Endodermal cell (in vitro differentiated cells): ENCODE measurements at regions not wholly inside any gene's neighbourhood (a gene's known extent, or its start where the extent isn't known, plus 50 kb on each side); places are given as distances from the start of the nearest gene placed in this dataset.

Source experiments
- DNase-seq: peaks from one replicate; pipeline ENCODE4 v3.0.0-alpha.2; 2017
- H3K27ac ChIP-seq: 2 replicates; pipeline ENCODE4 v1.5.1; 2013; ENCODE audit warnings: mild to moderate bottlenecking, low read depth, low read length, moderate library complexity
- H3K27me3 ChIP-seq: 2 replicates; pipeline ENCODE4 v1.6.1; 2013; ENCODE audit warnings: mild to moderate bottlenecking, low read length, moderate library complexity; ENCODE audit not compliant: insufficient read depth, control insufficient read depth, poor library complexity, severe bottlenecking
- H3K36me3 ChIP-seq: 2 replicates; pipeline ENCODE4 v1.7.0; 2013; ENCODE audit warnings: mild to moderate bottlenecking, low read length, moderate library complexity; ENCODE audit not compliant: control insufficient read depth, insufficient read depth
- H3K4me1 ChIP-seq: one replicate; pipeline ENCODE4 v1.7.0; 2013; ENCODE audit warnings: low read length; ENCODE audit not compliant: control insufficient read depth, insufficient read depth
- H3K4me3 ChIP-seq: 2 replicates; pipeline ENCODE4 v1.5.1; 2013; ENCODE audit warnings: mild to moderate bottlenecking, low read length, moderate library complexity
- H3K9ac ChIP-seq: 2 replicates; pipeline ENCODE4 v1.6.1; 2013; ENCODE audit warnings: mild to moderate bottlenecking, low read length, moderate library complexity; ENCODE audit not compliant: poor library complexity, severe bottlenecking; ENCODE audit errors: extremely low read depth
- H3K9me3 ChIP-seq: 2 replicates; pipeline ENCODE4 v1.6.1; 2013; ENCODE audit warnings: mild to moderate bottlenecking, low read length, moderate library complexity; ENCODE audit not compliant: control insufficient read depth
- H3K27ac Mint-ChIP-seq: 2 replicates; pipeline ENCODE4 v1.8.0; 2020; ENCODE audit warnings: mixed read lengths
- H3K27me3 Mint-ChIP-seq: 2 replicates; pipeline ENCODE4 v1.8.0; 2021; ENCODE audit warnings: mild to moderate bottlenecking, mixed read lengths; ENCODE audit not compliant: insufficient read depth
- H3K36me3 Mint-ChIP-seq: 2 replicates; pipeline ENCODE4 v1.8.0; 2020; ENCODE audit warnings: low read depth, mixed read lengths
- H3K4me1 Mint-ChIP-seq: 2 replicates; pipeline ENCODE4 v1.8.0; 2020; ENCODE audit warnings: mixed read lengths
- H3K4me3 Mint-ChIP-seq: 2 replicates; pipeline ENCODE4 v1.8.0; 2020; ENCODE audit warnings: mild to moderate bottlenecking, moderate library complexity, mixed read lengths
- H3K9me3 Mint-ChIP-seq: 2 replicates; pipeline ENCODE4 v1.8.0; 2020; ENCODE audit warnings: mild to moderate bottlenecking, mixed read lengths
- WGBS, 2 experiments: methylation state at CpG; one replicate each; pipeline versions ENCODE4 v1.1.5 to v1.1.7; 2013; ENCODE audit warnings: missing lambda C conversion rate in 2 of 2, mixed read lengths in 1 of 2; ENCODE audit not compliant: insufficient coverage in 1 of 2, insufficient read length in 1 of 2; 5-methylcytosine and 5-hydroxymethylcytosine counted together
- TF ChIP-seq, protein P1 (sequence below): fragments of 200-600 bp; sonication (generic); conservative IDR thresholded peaks from 2 replicates; pipeline ENCODE4 v1.5.0; 2021; ENCODE audit warnings: antibody characterized with exemption, mild to moderate bottlenecking

DNA sequence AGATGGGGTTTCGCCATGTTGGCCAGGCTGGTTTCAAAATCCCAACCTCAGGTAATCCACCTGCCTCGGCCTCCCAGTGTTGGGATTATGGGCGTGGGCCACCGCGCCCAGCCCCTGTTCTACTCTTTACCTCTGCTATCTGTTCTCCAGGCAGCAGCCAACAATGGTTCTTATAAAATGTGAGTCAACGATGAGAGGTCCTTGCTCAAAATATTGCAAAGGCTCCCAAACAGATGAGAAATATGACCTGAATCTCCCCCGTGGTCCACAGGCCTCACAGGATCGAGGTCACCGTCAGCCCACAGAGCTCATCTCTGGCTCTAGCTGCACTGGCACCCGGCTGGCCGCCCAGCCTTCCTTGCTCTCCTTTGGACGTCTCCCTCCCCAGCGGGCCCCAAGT lies 62.0 kb upstream of the EGFR start:
- Mint-ChIP-seq H3K27me3 (peaks cover 2% of the 10 kb centered on the region), H3K4me1 (no peaks in the 10 kb centered on the region), H3K36me3 (no peaks in the 10 kb centered on the region), H3K27ac (no peak overlapping the region), H3K9me3 (no peaks in the 10 kb centered on the region), H3K4me3 (no peak overlapping the region)
- H3K36me3 ChIP-seq = no peaks in the 10 kb centered on the region
- 94 to 97% methylated on average over 8 to 13 of the region's 13 CpGs for WGBS, 2 experiments
- no peak overlapping the region for H3K9ac ChIP-seq
- H3K27ac ChIP-seq = no peak overlapping the region
- H3K9me3 ChIP-seq = no peaks in the 10 kb centered on the region
- no peaks in the 10 kb centered on the region for H3K27me3 ChIP-seq
- H3K4me3 ChIP-seq = no peak overlapping the region
- TF ChIP-seq, protein P1, sequence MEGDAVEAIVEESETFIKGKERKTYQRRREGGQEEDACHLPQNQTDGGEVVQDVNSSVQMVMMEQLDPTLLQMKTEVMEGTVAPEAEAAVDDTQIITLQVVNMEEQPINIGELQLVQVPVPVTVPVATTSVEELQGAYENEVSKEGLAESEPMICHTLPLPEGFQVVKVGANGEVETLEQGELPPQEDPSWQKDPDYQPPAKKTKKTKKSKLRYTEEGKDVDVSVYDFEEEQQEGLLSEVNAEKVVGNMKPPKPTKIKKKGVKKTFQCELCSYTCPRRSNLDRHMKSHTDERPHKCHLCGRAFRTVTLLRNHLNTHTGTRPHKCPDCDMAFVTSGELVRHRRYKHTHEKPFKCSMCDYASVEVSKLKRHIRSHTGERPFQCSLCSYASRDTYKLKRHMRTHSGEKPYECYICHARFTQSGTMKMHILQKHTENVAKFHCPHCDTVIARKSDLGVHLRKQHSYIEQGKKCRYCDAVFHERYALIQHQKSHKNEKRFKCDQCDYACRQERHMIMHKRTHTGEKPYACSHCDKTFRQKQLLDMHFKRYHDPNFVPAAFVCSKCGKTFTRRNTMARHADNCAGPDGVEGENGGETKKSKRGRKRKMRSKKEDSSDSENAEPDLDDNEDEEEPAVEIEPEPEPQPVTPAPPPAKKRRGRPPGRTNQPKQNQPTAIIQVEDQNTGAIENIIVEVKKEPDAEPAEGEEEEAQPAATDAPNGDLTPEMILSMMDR = no peak
- DNase-seq = no peak
- no peaks in the 10 kb centered on the region for H3K4me1 ChIP-seq

DNA sequence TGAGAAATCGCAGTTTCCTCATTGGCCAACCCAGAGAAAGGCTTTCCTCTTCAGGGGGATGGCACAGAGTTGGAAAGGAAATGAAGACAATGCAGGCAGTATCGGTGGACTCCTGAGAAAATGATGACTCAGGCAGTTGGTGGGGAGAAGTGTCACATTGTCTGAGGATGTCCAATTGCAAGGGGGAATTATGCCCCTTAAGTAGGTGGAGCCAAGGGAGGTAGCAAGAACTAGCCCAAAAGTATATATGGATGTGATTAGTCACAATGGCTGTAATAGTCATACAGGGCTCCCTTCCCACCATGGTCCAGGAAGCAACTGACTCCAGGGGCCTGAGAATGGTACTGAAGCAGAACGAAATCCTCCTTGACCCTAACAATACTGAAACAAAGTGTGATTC lies 58.3 kb upstream of the EGFR start:
- no peaks in the 10 kb centered on the region for H3K9me3 Mint-ChIP-seq
- H3K4me1 Mint-ChIP-seq = no peaks in the 10 kb centered on the region
- Histone ChIP-seq H3K4me1 (no peaks in the 10 kb centered on the region), H3K27ac (no peak overlapping the region), H3K9me3 (no peaks in the 10 kb centered on the region), H3K27me3 (no peaks in the 10 kb centered on the region), H3K36me3 (no peaks in the 10 kb centered on the region), H3K9ac (no peak overlapping the region), H3K4me3 (no peak overlapping the region)
- no peak for DNase-seq
- no peak overlapping the region for H3K4me3 Mint-ChIP-seq
- TF ChIP-seq, protein P1 = no peak
- no peak overlapping the region for H3K27ac Mint-ChIP-seq
- peaks cover 2% of the 10 kb centered on the region for H3K27me3 Mint-ChIP-seq
- no peaks in the 10 kb centered on the region for H3K36me3 Mint-ChIP-seq
- WGBS, 2 experiments = 83 to 85% methylated on average over 2 to 3 of the region's 3 CpGs

DNA sequence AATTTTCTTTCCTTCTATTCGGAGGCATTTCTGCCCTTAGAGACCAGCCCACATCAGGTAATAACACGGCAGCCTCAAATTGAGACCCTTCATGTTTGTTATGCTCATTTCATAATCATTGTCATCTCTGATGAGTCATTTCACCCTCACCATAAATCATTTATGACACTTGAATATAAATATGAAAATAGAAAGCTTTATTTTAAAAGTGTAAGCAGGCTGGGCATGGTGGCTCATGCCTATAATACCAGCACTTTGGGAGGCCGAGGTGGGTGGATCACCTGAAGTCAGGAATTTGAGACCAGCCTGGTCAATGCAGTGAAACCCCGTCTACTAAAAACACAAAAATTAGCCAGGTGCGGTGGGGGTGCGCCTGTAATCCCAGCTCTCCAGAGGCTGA lies 57.4 kb upstream of the EGFR start:
- Histone ChIP-seq H3K27ac (no peak overlapping the region), H3K36me3 (no peaks in the 10 kb centered on the region), H3K4me3 (no peak overlapping the region), H3K9me3 (no peaks in the 10 kb centered on the region), H3K4me1 (no peaks in the 10 kb centered on the region), H3K27me3 (no peaks in the 10 kb centered on the region), H3K9ac (no peak overlapping the region)
- Mint-ChIP-seq H3K4me1 (no peaks in the 10 kb centered on the region), H3K27me3 (peaks cover 1% of the 10 kb centered on the region), H3K36me3 (no peaks in the 10 kb centered on the region), H3K27ac (no peak overlapping the region), H3K4me3 (no peak overlapping the region), H3K9me3 (no peaks in the 10 kb centered on the region)
- TF ChIP-seq, protein P1 = no peak
- 94 to 100% methylated on average over 2 to 6 of the region's 6 CpGs for WGBS, 2 experiments
- DNase-seq = no peak
